K562 (cell line): ENCODE measurements at regions not wholly inside any gene's neighbourhood (a gene's known extent, or its start where the extent isn't known, plus 50 kb on each side); places are given as distances from the start of the nearest gene placed in this dataset.

ENCODE experiments used
- ETS2 ChIP-seq: IDR thresholded peaks from 2 replicates; pipeline ENCODE4 v1.6.1; 2016; ENCODE audit warnings: borderline replicate concordance, missing genetic modification characterization, mild to moderate bottlenecking, moderate library complexity, missing compliant biosample characterization; ENCODE audit not compliant: poor library complexity, severe bottlenecking
- ZBTB7A ChIP-seq: IDR thresholded peaks from 2 replicates; pipeline ENCODE4 v1.6.1; 2011; ENCODE audit warnings: low read depth, mild to moderate bottlenecking, low read length, moderate library complexity, borderline replicate concordance; ENCODE audit not compliant: control insufficient read depth
- ZNF274 ChIP-seq: IDR thresholded peaks from 2 replicates; pipeline ENCODE4 v1.6.1; 2011; ENCODE audit warnings: low read depth, mild to moderate bottlenecking, low read length, moderate library complexity, borderline replicate concordance
- ZNF354B ChIP-seq: fragments of 250-450 bp; sonication (Bioruptor Pico); IDR thresholded peaks from 2 replicates; pipeline ENCODE4 v1.4.0; 2020
- ZNF586 ChIP-seq: fragments of 450-650 bp; formaldehyde crosslinking; conservative IDR thresholded peaks from 2 replicates; pipeline ENCODE4 v1.4.0; 2020; ENCODE audit warnings: mild to moderate bottlenecking, moderate library complexity
- TF ChIP-seq, protein P1 (sequence below): sonication (generic); formaldehyde crosslinking; IDR thresholded peaks from 2 replicates; pipeline ENCODE4 v1.8.0; 2023; ENCODE audit warnings: mild to moderate bottlenecking, missing genetic modification reagents
- TF ChIP-seq, protein P2 (sequence below), 3 experiments: IDR thresholded peaks in 2 of 3; conservative IDR thresholded peaks in 1 of 3; 2 replicates each; pipeline ENCODE4 v1.5.1; 2011 to 2012; ENCODE audit warnings: low read length in 3 of 3, mild to moderate bottlenecking in 3 of 3, control low read depth in 2 of 3, improper control_type of control experiment in 1 of 3, inconsistent platforms in 1 of 3, low read depth in 1 of 3, mixed read lengths in 1 of 3, moderate library complexity in 1 of 3; ENCODE audit not compliant: insufficient read depth in 2 of 3
- TF ChIP-seq, protein P3 (sequence below): sonication (generic); formaldehyde crosslinking; IDR thresholded peaks from 2 replicates; pipeline ENCODE4 v1.5.0; 2020; ENCODE audit warnings: missing genetic modification reagents
- TF ChIP-seq, protein P4 (sequence below), 2 experiments: fragments of 450-650 bp; IDR thresholded peaks; 2 replicates each; pipeline ENCODE4 v1.6.1; 2016
- TF ChIP-seq, protein P5 (sequence below): fragments of 250-450 bp; sonication (Bioruptor Pico); IDR thresholded peaks from 2 replicates; pipeline ENCODE4 v1.8.0; 2021; ENCODE audit warnings: mild to moderate bottlenecking, moderate library complexity
- TF ChIP-seq, protein P6 (sequence below): sonication (generic); formaldehyde crosslinking; IDR thresholded peaks from 2 replicates; pipeline ENCODE4 v1.9.0; 2022; ENCODE audit warnings: mild to moderate bottlenecking, missing genetic modification reagents

DNA sequence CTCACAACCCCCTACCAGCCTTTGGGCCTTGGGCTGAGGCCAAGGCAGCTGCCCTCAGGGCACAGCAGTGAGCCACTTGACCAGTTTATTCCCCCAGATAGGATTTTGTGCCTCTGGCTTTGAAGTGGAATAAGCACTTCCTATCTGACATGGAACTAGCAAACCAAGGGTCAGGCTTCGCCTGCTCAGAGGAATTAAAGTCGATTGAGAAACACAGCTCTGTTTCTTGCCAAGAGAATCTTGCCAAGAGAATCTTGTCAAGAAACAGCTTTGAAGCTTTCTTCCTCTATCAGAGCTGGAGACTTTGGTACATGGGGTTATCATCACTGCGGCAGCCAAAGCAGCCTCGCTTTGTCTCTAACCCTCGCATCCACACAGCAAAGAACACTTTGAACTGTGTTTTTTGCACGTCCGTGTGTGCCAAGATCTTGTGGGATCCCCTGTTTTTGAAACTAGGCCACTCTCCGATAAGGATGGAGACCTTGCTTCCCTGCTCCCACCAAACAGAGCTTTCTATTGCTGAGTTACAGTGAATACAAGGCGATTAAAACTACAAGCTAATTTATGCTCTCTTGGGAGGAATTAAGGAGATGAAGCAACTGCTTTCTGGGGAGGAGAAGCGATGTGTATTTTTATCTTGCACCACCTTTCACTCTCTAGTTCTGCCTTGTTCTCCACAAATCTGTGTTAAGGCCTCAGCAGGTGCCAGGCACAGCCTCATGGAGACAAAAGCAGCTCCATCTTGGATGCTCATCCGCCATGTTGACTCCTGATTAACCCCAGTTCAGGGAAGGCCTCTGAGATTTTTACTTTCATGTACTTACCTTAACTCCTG, 67.3 kb downstream of the RHOU start:
- no peak for TF ChIP-seq ZBTB7A
- TF ChIP-seq, protein P1, sequence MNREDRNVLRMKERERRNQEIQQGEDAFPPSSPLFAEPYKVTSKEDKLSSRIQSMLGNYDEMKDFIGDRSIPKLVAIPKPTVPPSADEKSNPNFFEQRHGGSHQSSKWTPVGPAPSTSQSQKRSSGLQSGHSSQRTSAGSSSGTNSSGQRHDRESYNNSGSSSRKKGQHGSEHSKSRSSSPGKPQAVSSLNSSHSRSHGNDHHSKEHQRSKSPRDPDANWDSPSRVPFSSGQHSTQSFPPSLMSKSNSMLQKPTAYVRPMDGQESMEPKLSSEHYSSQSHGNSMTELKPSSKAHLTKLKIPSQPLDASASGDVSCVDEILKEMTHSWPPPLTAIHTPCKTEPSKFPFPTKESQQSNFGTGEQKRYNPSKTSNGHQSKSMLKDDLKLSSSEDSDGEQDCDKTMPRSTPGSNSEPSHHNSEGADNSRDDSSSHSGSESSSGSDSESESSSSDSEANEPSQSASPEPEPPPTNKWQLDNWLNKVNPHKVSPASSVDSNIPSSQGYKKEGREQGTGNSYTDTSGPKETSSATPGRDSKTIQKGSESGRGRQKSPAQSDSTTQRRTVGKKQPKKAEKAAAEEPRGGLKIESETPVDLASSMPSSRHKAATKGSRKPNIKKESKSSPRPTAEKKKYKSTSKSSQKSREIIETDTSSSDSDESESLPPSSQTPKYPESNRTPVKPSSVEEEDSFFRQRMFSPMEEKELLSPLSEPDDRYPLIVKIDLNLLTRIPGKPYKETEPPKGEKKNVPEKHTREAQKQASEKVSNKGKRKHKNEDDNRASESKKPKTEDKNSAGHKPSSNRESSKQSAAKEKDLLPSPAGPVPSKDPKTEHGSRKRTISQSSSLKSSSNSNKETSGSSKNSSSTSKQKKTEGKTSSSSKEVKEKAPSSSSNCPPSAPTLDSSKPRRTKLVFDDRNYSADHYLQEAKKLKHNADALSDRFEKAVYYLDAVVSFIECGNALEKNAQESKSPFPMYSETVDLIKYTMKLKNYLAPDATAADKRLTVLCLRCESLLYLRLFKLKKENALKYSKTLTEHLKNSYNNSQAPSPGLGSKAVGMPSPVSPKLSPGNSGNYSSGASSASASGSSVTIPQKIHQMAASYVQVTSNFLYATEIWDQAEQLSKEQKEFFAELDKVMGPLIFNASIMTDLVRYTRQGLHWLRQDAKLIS (CRISPR knock-in tag) = no peak
- TF ChIP-seq, protein P2, sequence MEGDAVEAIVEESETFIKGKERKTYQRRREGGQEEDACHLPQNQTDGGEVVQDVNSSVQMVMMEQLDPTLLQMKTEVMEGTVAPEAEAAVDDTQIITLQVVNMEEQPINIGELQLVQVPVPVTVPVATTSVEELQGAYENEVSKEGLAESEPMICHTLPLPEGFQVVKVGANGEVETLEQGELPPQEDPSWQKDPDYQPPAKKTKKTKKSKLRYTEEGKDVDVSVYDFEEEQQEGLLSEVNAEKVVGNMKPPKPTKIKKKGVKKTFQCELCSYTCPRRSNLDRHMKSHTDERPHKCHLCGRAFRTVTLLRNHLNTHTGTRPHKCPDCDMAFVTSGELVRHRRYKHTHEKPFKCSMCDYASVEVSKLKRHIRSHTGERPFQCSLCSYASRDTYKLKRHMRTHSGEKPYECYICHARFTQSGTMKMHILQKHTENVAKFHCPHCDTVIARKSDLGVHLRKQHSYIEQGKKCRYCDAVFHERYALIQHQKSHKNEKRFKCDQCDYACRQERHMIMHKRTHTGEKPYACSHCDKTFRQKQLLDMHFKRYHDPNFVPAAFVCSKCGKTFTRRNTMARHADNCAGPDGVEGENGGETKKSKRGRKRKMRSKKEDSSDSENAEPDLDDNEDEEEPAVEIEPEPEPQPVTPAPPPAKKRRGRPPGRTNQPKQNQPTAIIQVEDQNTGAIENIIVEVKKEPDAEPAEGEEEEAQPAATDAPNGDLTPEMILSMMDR (IDR thresholded peaks at IDR 0.05 in 2 of 3, conservative IDR thresholded peaks at IDR 0.05 in 1 of 3; ENCODE audit: insufficient read depth in 2 of 3, low read depth in 1 of 3, low read length in 3 of 3) = no peak
- TF ChIP-seq ZNF274 = no peak
- TF ChIP-seq, protein P3, sequence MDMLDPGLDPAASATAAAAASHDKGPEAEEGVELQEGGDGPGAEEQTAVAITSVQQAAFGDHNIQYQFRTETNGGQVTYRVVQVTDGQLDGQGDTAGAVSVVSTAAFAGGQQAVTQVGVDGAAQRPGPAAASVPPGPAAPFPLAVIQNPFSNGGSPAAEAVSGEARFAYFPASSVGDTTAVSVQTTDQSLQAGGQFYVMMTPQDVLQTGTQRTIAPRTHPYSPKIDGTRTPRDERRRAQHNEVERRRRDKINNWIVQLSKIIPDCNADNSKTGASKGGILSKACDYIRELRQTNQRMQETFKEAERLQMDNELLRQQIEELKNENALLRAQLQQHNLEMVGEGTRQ = no peak
- TF ChIP-seq ZNF586 (CRISPR knock-in tag) = no peak
- TF ChIP-seq, protein P4, sequence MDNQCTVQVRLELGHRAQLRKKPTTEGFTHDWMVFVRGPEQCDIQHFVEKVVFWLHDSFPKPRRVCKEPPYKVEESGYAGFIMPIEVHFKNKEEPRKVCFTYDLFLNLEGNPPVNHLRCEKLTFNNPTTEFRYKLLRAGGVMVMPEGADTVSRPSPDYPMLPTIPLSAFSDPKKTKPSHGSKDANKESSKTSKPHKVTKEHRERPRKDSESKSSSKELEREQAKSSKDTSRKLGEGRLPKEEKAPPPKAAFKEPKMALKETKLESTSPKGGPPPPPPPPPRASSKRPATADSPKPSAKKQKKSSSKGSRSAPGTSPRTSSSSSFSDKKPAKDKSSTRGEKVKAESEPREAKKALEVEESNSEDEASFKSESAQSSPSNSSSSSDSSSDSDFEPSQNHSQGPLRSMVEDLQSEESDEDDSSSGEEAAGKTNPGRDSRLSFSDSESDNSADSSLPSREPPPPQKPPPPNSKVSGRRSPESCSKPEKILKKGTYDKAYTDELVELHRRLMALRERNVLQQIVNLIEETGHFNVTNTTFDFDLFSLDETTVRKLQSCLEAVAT (IDR thresholded peaks at IDR 0.05) = no peak
- TF ChIP-seq, protein P5, sequence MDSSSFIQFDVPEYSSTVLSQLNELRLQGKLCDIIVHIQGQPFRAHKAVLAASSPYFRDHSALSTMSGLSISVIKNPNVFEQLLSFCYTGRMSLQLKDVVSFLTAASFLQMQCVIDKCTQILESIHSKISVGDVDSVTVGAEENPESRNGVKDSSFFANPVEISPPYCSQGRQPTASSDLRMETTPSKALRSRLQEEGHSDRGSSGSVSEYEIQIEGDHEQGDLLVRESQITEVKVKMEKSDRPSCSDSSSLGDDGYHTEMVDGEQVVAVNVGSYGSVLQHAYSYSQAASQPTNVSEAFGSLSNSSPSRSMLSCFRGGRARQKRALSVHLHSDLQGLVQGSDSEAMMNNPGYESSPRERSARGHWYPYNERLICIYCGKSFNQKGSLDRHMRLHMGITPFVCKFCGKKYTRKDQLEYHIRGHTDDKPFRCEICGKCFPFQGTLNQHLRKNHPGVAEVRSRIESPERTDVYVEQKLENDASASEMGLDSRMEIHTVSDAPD (CRISPR knock-in tag) = no peak
- no peak for TF ChIP-seq ZNF354B (CRISPR knock-in tag)
- TF ChIP-seq ETS2 (tag) = no peak
- TF ChIP-seq, protein P6, sequence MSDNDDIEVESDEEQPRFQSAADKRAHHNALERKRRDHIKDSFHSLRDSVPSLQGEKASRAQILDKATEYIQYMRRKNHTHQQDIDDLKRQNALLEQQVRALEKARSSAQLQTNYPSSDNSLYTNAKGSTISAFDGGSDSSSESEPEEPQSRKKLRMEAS (CRISPR knock-in tag) = no peak
